ENCODE measurements at regions not wholly inside any gene's neighbourhood (a gene's known extent, or its start where the extent isn't known, plus 50 kb on each side); places are given as distances from the start of the nearest gene placed in this dataset.
"Not testable (repeated sequence)": the region's sequence is repeated elsewhere in the genome, so short reads cannot be mapped to it uniquely, and the experiment has no call there.

DNA sequence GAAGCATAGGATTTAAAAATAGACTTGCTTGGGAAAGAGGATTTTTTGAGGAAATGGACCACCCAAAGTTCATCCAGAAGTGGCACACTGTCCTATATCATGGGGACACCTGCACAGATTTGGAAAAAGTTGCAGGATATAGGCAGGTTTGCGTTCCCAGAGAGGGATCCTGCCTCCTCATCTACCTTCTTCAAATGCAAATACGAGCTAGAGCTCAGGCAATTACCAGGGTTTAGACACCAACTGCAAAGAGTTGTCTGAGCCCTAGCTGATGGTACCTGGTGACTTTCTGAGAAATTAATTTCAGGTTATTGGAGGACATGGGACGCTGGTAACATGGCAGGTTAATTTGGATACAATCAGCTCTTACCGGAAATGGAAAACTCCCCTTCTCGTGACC lies 423.7 kb upstream of the MTPN start:
- DNase-seq: no peak

DNA sequence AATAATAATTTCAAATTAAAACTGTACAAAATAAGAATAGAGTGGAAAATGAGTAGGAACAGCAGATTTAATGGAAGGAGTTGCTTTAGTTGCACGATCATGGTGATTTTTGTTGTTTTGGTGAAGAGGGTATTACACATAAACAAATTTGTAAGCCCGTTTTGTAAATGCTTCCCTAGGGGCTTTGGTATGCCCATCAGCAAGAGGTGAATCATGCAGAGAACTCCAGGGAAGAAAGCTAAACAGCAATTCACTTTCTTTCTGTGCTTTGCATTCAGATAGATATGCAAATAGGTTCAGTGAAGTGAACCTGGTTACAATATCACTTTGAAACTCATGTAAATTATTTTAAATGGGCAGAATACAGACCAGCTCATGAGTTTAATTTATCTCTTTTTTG lies 422.2 kb upstream of the MTPN start:
- no peak for DNase-seq

DNA sequence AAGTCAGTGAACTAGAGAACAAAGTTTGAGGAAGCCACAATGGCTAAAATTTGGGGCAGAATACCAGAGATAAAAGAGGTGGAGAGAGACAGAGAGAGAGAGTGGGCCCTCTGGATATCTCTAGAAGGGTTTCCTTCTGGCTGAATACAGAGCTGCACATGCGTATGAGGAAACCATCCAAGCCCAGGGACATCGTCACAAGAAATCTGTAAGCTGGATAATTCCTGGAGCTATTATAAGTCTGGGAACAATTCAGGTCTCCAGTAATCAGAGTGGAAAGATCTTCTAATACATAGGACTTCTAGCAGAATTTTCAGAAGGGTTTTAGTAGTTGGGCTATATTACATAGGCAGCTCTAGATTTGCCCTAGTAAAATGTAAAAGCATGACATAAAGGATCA lies 415.7 kb upstream of the MTPN start:
- no peak for DNase-seq

- no peak for DNase-seq
Measured at GRCh38 chr7:136391371-136391770, 414.2 kb upstream of the MTPN start.

DNA sequence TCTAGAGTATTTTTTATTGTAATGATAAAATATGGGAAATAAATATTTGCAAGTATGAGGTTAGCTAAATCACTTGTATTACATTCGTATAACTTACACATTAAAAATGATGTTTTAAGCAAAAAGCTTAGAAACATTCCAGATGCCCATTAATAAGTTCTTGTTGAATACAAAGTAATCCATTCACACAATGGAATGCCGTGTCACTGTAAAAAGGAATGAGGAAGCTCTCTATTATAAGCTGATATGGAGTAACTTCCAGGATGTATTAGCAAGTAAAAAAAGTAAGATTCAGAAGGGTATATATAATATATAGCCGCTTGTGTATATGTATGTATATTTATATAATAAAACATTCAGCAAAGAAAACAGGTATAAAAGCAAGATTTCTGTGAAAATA lies 412.8 kb upstream of the MTPN start:
- DNase-seq: no peak

DNA sequence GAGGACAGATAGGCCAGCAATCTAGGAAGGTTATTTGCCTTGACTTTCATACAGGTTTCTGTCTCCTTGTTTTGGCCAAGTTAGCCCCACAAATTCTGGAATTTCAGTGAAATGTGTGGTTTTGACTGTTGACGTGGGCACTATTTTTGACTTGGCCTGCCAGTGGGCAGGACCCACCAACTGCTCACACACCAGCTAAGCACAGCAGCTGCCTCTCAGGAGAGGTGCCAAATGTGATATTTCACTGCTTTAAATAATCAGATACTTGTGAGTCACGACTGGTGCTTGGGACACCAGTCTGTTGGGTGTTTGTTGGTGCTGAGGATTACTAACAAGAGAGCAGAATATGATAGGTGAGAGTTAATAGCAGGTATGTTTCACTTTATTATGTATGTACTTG lies 409.7 kb upstream of the MTPN start:
- DNase-seq: no peak

GRCh38 chr7:136371409-136371808 lies 394.2 kb upstream of the MTPN start:
- DNase-seq: not testable (repeated sequence)

- no peak for DNase-seq
Measured at GRCh38 chr7:136370137-136370536, 393.0 kb upstream of the MTPN start.

GRCh38 chr7:136369225-136369624 lies 392.1 kb upstream of the MTPN start:
- no peak for DNase-seq

- DNase-seq: no peak
Measured at GRCh38 chr7:136359333-136359903, 382.3 kb upstream of the MTPN start.

- no peak for DNase-seq
Measured at GRCh38 chr7:136353287-136353686, 376.1 kb upstream of the MTPN start.

GRCh38 chr7:136348542-136349192 lies 371.5 kb upstream of the MTPN start:
- DNase-seq: no peak

- no peak for DNase-seq
Measured at GRCh38 chr7:136348142-136348541, 371.0 kb upstream of the MTPN start.

- no peak for DNase-seq
Measured at GRCh38 chr7:136347488-136347887, 370.3 kb upstream of the MTPN start.

GRCh38 chr7:136342251-136342650 lies 365.1 kb upstream of the MTPN start:
- no peak for DNase-seq

- no peak for DNase-seq
Measured at GRCh38 chr7:136339464-136339863, 362.3 kb upstream of the MTPN start.

GRCh38 chr7:136336932-136337331 lies 359.8 kb upstream of the MTPN start:
- DNase-seq: no peak

GRCh38 chr7:136333636-136334035 lies 356.5 kb upstream of the MTPN start:
- no peak for DNase-seq

- no peak for DNase-seq
Measured at GRCh38 chr7:136326045-136326609, 349.0 kb upstream of the MTPN start.

DNA sequence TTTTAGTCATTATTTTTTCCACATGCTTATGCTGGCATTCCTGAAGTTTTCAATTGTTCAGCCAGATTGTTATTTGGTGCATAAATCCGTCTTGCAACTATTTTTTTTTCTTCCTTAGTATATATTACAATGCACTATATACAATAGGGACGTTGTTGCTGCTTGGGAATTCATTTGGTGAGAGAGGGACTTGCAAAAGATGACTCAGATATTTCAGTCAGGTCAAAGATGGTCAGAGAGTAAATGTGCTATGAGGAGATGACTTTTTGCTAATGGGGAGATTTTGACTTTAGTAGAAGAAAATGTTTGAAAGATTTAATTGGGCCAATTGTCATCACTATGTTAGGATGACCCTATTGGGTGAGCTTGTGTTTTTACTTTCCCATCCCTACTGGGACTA lies 348.4 kb upstream of the MTPN start:
- DNase-seq: no peak

- DNase-seq: no peak
Measured at GRCh38 chr7:136325027-136325426, 347.9 kb upstream of the MTPN start.

DNA sequence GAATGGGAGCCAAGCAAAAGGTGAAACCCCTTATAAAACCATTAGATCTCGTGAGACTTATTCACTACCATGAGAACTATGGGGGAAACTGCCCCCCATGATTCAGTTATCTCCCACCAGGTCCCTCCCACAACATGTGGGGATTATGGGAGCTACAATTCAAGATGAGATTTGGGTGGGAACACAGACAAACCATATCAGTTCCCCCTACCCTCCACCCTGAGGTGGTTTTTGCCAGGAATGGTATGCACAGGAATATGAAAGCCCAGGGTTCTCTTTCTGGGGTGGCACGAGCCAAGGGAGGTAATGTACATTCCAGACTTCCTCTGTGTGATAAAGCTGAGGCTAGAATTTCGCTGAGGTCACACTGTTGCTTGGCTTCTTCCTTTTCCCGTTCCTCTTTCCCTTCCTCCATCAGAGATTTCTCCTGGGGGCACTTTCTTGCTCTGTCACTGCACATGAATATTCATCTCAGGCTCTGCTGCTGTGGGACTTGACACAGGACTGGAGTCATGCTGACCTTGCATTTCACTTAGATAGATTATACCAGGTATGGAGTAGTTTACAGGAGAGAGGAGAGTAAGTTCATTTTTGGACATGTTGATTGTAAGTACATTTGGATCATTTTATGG lies 347.0 kb upstream of the MTPN start:
- no peak for DNase-seq

- no peak for DNase-seq
Measured at GRCh38 chr7:136312592-136312991, 335.4 kb upstream of the MTPN start.

DNA sequence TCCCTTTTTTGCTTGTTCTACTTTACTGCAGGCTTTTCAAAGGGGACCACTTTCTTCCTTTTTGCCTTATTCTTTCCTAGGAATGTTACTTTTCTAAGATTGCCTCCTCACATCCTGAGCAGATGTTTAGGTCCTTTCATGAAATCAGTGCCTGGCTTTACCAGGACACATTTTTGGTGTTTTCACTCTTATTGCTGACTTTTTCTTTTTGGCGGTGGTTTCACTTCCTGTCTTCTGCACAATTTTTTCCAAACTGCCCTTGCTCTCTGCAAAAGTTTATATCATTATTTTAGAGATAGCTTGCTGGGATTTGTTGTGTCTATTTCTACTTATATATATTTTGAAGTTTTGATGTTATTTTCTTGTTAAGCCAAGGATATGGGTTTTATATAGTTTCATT lies 332.2 kb upstream of the MTPN start:
- DNase-seq: no peak

All from NCI-H2081 treated with DMSO at 0.1 percent for 48 hours (cell line).